DMS 273 treated with DMSO at 0.1 percent for 48 hours (cell line): ENCODE measurements at regions not wholly inside any gene's neighbourhood (a gene's known extent, or its start where the extent isn't known, plus 50 kb on each side); places are given as distances from the start of the nearest gene placed in this dataset.

ENCODE experiments used
- DNase-seq: peaks from one replicate; lab custom pipeline; 2025; lab: John Stamatoyannopoulos, UW

- DNase-seq: no peak
Measured at GRCh38 chr13:111517641-111518010, 197.2 kb downstream of the TEX29 start.

GRCh38 chr13:111518161-111518792 is 197.8 kb downstream of the TEX29 start:
- DNase-seq: no peak

- DNase-seq: no peak
Measured at GRCh38 chr13:111519041-111519440, 198.6 kb downstream of the TEX29 start.

- no peak for DNase-seq
Measured at GRCh38 chr13:111519490-111520170, 199.2 kb downstream of the TEX29 start.

GRCh38 chr13:111521030-111521429 is 200.6 kb downstream of the TEX29 start:
- DNase-seq: no peak

- DNase-seq: no peak
Measured at GRCh38 chr13:111521691-111522229, 201.3 kb downstream of the TEX29 start.

GRCh38 chr13:111525320-111526118 is 205.1 kb downstream of the TEX29 start:
- DNase-seq: no peak

- no peak for DNase-seq
Measured at GRCh38 chr13:111526922-111527321, 206.5 kb downstream of the TEX29 start.

GRCh38 chr13:111527614-111528229 is 207.3 kb downstream of the TEX29 start:
- no peak for DNase-seq

GRCh38 chr13:111528513-111528912 is 208.1 kb downstream of the TEX29 start:
- DNase-seq: no peak

GRCh38 chr13:111530137-111530870 is 209.9 kb downstream of the TEX29 start:
- no peak for DNase-seq

- peak; percentile 30 for DNase-seq
Measured at GRCh38 chr13:111531505-111531904, 211.1 kb downstream of the TEX29 start.

- no peak for DNase-seq
Measured at GRCh38 chr13:111532111-111532510, 211.7 kb downstream of the TEX29 start.

GRCh38 chr13:111533900-111534683 is 213.7 kb downstream of the TEX29 start:
- no peak for DNase-seq

- DNase-seq: no peak
Measured at GRCh38 chr13:111534751-111535522, 214.5 kb downstream of the TEX29 start.

GRCh38 chr13:111535523-111535811 is 215.0 kb downstream of the TEX29 start:
- no peak for DNase-seq

GRCh38 chr13:111536075-111536642 is 215.7 kb downstream of the TEX29 start:
- DNase-seq: no peak

GRCh38 chr13:111537115-111537728 is 216.8 kb downstream of the TEX29 start:
- no peak for DNase-seq

- no peak for DNase-seq
Measured at GRCh38 chr13:111537843-111538499, 217.5 kb downstream of the TEX29 start.
